ENCODE measurements at regions not wholly inside any gene's neighbourhood (a gene's known extent, or its start where the extent isn't known, plus 50 kb on each side); places are given as distances from the start of the nearest gene placed in this dataset.
"Not testable (repeated sequence)": the region's sequence is repeated elsewhere in the genome, so short reads cannot be mapped to it uniquely, and the experiment has no call there.

GRCh38 chr7:106579086-106579485, 81.9 kb downstream of the CCDC71L start:
- H3K4me3 Mint-ChIP-seq; POLR2A ChIA-PET; CTCF ChIA-PET; H3K9me3 Mint-ChIP-seq; H3K27ac Mint-ChIP-seq; DNase-seq; H3K27me3 Mint-ChIP-seq; intact Hi-C loops (cut with micrococcal nuclease); H3K36me3 Mint-ChIP-seq; H3K4me1 Mint-ChIP-seq (ENCODE audit: low read depth): not testable (repeated sequence)

GRCh38 chr7:106575138-106575823, 85.7 kb downstream of the CCDC71L start:
- H3K9me3 Mint-ChIP-seq: no peaks in the 10 kb centered on the region
- CTCF ChIA-PET: no interaction called here
- peaks cover 11% of the 10 kb centered on the region for H3K27me3 Mint-ChIP-seq
- H3K4me3 Mint-ChIP-seq: no peak overlapping the region
- no peaks in the 10 kb centered on the region for H3K36me3 Mint-ChIP-seq
- no peaks in the 10 kb centered on the region for H3K4me1 Mint-ChIP-seq (ENCODE audit: low read depth)
- POLR2A ChIA-PET: no interaction called here
- no peak for DNase-seq
- intact Hi-C loops (cut with micrococcal nuclease): no loop called here
- H3K27ac Mint-ChIP-seq: no peak overlapping the region

GRCh38 chr7:106573738-106574137, 87.2 kb downstream of the CCDC71L start:
- Mint-ChIP-seq H3K27me3 (peaks cover 12% of the 10 kb centered on the region), H3K4me3 (no peak overlapping the region), H3K9me3 (no peaks in the 10 kb centered on the region), H3K27ac (no peak overlapping the region), H3K4me1 (ENCODE audit: low read depth) (peaks cover 9% of the 10 kb centered on the region), H3K36me3 (peaks cover 2% of the 10 kb centered on the region)
- ChIA-PET POLR2A (no interaction called here), CTCF (no interaction called here)
- intact Hi-C loops (cut with micrococcal nuclease): no loop called here
- DNase-seq: no peak

GRCh38 chr7:106573125-106573663, 87.8 kb downstream of the CCDC71L start:
- Mint-ChIP-seq H3K4me3 (no peak overlapping the region), H3K4me1 (ENCODE audit: low read depth) (peaks cover 14% of the 10 kb centered on the region), H3K27me3 (peaks cover 12% of the 10 kb centered on the region), H3K9me3 (no peaks in the 10 kb centered on the region), H3K36me3 (peaks cover 2% of the 10 kb centered on the region), H3K27ac (no peak overlapping the region)
- DNase-seq: no peak
- ChIA-PET POLR2A (no interaction called here), CTCF (interaction anchor here (0.5 kb wide), 1 partner anchor 128 kb away, joined by 3 read pairs; no protein-coding TSS in a partner anchor)
- intact Hi-C loops (cut with micrococcal nuclease): no loop called here

- Mint-ChIP-seq H3K36me3 (peaks cover 2% of the 10 kb centered on the region), H3K4me3 (no peak overlapping the region), H3K9me3 (no peaks in the 10 kb centered on the region), H3K4me1 (ENCODE audit: low read depth) (peaks cover 14% of the 10 kb centered on the region), H3K27me3 (peaks cover 12% of the 10 kb centered on the region), H3K27ac (no peak overlapping the region)
- DNase-seq: no peak
- intact Hi-C loops (cut with micrococcal nuclease): no loop called here
- ChIA-PET CTCF (interaction anchor here (0.5 kb wide), 1 partner anchor 129 kb away, joined by 3 read pairs; no protein-coding TSS in a partner anchor), POLR2A (no interaction called here)
Measured at GRCh38 chr7:106572394-106573124, 88.4 kb downstream of the CCDC71L start.

GRCh38 chr7:106571563-106571962, 89.4 kb downstream of the CCDC71L start:
- DNase-seq: no peak
- no peak overlapping the region for H3K4me3 Mint-ChIP-seq
- peaks cover 11% of the 10 kb centered on the region for H3K27me3 Mint-ChIP-seq
- peaks cover 2% of the 10 kb centered on the region for H3K36me3 Mint-ChIP-seq
- no peak overlapping the region for H3K27ac Mint-ChIP-seq
- ChIA-PET CTCF (interaction anchor here (0.5 to 0.7 kb wide), 2 partner anchors 103 to 1535 kb away, joined by 3 read pairs; no protein-coding TSS in a partner anchor), POLR2A (no interaction called here)
- intact Hi-C loops (cut with micrococcal nuclease): no loop called here
- H3K4me1 Mint-ChIP-seq (ENCODE audit: low read depth): peaks cover 14% of the 10 kb centered on the region
- no peaks in the 10 kb centered on the region for H3K9me3 Mint-ChIP-seq

- ChIA-PET CTCF (no interaction called here), POLR2A (no interaction called here)
- no peak overlapping the region for H3K4me3 Mint-ChIP-seq
- no peak overlapping the region for H3K27ac Mint-ChIP-seq
- H3K36me3 Mint-ChIP-seq: peaks cover 2% of the 10 kb centered on the region
- peaks cover 11% of the 10 kb centered on the region for H3K27me3 Mint-ChIP-seq
- H3K9me3 Mint-ChIP-seq: no peaks in the 10 kb centered on the region
- H3K4me1 Mint-ChIP-seq (ENCODE audit: low read depth): peaks cover 14% of the 10 kb centered on the region
- DNase-seq: no peak
- intact Hi-C loops (cut with micrococcal nuclease): no loop called here
Measured at GRCh38 chr7:106570948-106571418, 90.0 kb downstream of the CCDC71L start.

GRCh38 chr7:106570146-106570545, 90.8 kb downstream of the CCDC71L start:
- intact Hi-C loops (cut with micrococcal nuclease): no loop called here
- Mint-ChIP-seq H3K9me3 (no peaks in the 10 kb centered on the region), H3K4me3 (no peak overlapping the region), H3K4me1 (ENCODE audit: low read depth) (peaks cover 14% of the 10 kb centered on the region), H3K36me3 (peaks cover 2% of the 10 kb centered on the region), H3K27ac (no peak overlapping the region), H3K27me3 (peaks cover 11% of the 10 kb centered on the region)
- no peak for DNase-seq
- ChIA-PET CTCF (no interaction called here), POLR2A (no interaction called here)

- ChIA-PET POLR2A (no interaction called here), CTCF (interaction anchor here (0.8 kb wide), 1 partner anchor 223 kb away, joined by 3 read pairs; no protein-coding TSS in a partner anchor)
- H3K4me1 Mint-ChIP-seq (ENCODE audit: low read depth): peaks cover 14% of the 10 kb centered on the region
- no peak overlapping the region for H3K4me3 Mint-ChIP-seq
- H3K36me3 Mint-ChIP-seq: peaks cover 2% of the 10 kb centered on the region
- peaks cover 11% of the 10 kb centered on the region for H3K27me3 Mint-ChIP-seq
- H3K27ac Mint-ChIP-seq: peak overlapping the region; percentile 79
- peak; percentile 19 for DNase-seq
- intact Hi-C loops (cut with micrococcal nuclease): loop anchor here (2.0 to 10.0 kb wide), 3 partner anchors 29 to 295 kb away; partner anchors contain the start of gene PIK3CG
- no peaks in the 10 kb centered on the region for H3K9me3 Mint-ChIP-seq
Measured at GRCh38 chr7:106569500-106569929, 91.4 kb downstream of the CCDC71L start.

GRCh38 chr7:106568680-106569499, 92.1 kb downstream of the CCDC71L start:
- CTCF ChIA-PET: interaction anchor here (0.6 to 0.8 kb wide), 2 partner anchors 160 to 224 kb away, joined by 3 to 4 read pairs; no protein-coding TSS in a partner anchor
- intact Hi-C loops (cut with micrococcal nuclease): loop anchor here (2.0 to 10.0 kb wide), 3 partner anchors 30 to 296 kb away; partner anchors contain the start of gene PIK3CG
- no peak for DNase-seq
- POLR2A ChIA-PET: no interaction called here
- H3K36me3 Mint-ChIP-seq: peaks cover 2% of the 10 kb centered on the region
- no peaks in the 10 kb centered on the region for H3K9me3 Mint-ChIP-seq
- H3K4me3 Mint-ChIP-seq: no peak overlapping the region
- H3K4me1 Mint-ChIP-seq (ENCODE audit: low read depth): peaks cover 14% of the 10 kb centered on the region
- H3K27ac Mint-ChIP-seq: peak overlapping the region; percentile 79
- H3K27me3 Mint-ChIP-seq: peaks cover 11% of the 10 kb centered on the region

- ChIA-PET POLR2A (no interaction called here), CTCF (interaction anchor here (0.6 kb wide), 1 partner anchor 160 kb away, joined by 4 read pairs; no protein-coding TSS in a partner anchor)
- Mint-ChIP-seq H3K27ac (peak overlapping the region; percentile 79), H3K27me3 (peaks cover 11% of the 10 kb centered on the region), H3K9me3 (no peaks in the 10 kb centered on the region), H3K36me3 (peaks cover 2% of the 10 kb centered on the region), H3K4me1 (ENCODE audit: low read depth) (peaks cover 14% of the 10 kb centered on the region), H3K4me3 (no peak overlapping the region)
- no peak for DNase-seq
- intact Hi-C loops (cut with micrococcal nuclease): loop anchor here (2.0 to 10.0 kb wide), 3 partner anchors 31 to 297 kb away; partner anchors contain the start of gene PIK3CG
Measured at GRCh38 chr7:106568002-106568679, 92.8 kb downstream of the CCDC71L start.
